Activated T-cell treated with anti-CD3 and anti-CD28 coated beads for 48 hours (primary cell): ENCODE measurements at regions not wholly inside any gene's neighbourhood (a gene's known extent, or its start where the extent isn't known, plus 50 kb on each side); places are given as distances from the start of the nearest gene placed in this dataset.
"Not testable (repeated sequence)": the region's sequence is repeated elsewhere in the genome, so short reads cannot be mapped to it uniquely, and the experiment has no call there.

Source experiments
- DNase-seq: peaks from one replicate; pipeline ENCODE4 v3.0.0-alpha.2; 2020; ENCODE audit warnings: low read depth

GRCh38 chr6:147911686-147912085 is 403.2 kb downstream of the SAMD5 start:
- DNase-seq: no peak

GRCh38 chr6:147922799-147923198 is 414.3 kb downstream of the SAMD5 start:
- DNase-seq: no peak

GRCh38 chr6:147924598-147924997 is 416.1 kb downstream of the SAMD5 start:
- no peak for DNase-seq

- no peak for DNase-seq
Measured at GRCh38 chr6:147925826-147926225, 416.8 kb upstream of the SASH1 start.

- DNase-seq: no peak
Measured at GRCh38 chr6:147930745-147931144, 411.9 kb upstream of the SASH1 start.

GRCh38 chr6:147933224-147933623 is 409.4 kb upstream of the SASH1 start:
- DNase-seq: no peak

- DNase-seq: no peak
Measured at GRCh38 chr6:147935656-147936055, 407.0 kb upstream of the SASH1 start.

- no peak for DNase-seq
Measured at GRCh38 chr6:147936703-147937470, 405.8 kb upstream of the SASH1 start.

- DNase-seq: no peak
Measured at GRCh38 chr6:147941143-147941542, 401.5 kb upstream of the SASH1 start.

GRCh38 chr6:147942363-147942762 is 400.3 kb upstream of the SASH1 start:
- DNase-seq: no peak

- DNase-seq: no peak
Measured at GRCh38 chr6:147944122-147944521, 398.5 kb upstream of the SASH1 start.

- no peak for DNase-seq
Measured at GRCh38 chr6:147947521-147947920, 395.1 kb upstream of the SASH1 start.

GRCh38 chr6:147949981-147950622 is 392.5 kb upstream of the SASH1 start:
- no peak for DNase-seq

GRCh38 chr6:147950623-147950987 is 392.0 kb upstream of the SASH1 start:
- DNase-seq: no peak

- no peak for DNase-seq
Measured at GRCh38 chr6:147951726-147952125, 390.9 kb upstream of the SASH1 start.

GRCh38 chr6:147954938-147955337 is 387.7 kb upstream of the SASH1 start:
- no peak for DNase-seq

- no peak for DNase-seq
Measured at GRCh38 chr6:147958683-147959082, 384.0 kb upstream of the SASH1 start.

- no peak for DNase-seq
Measured at GRCh38 chr6:147961481-147962141, 381.0 kb upstream of the SASH1 start.

- not testable (repeated sequence) for DNase-seq
Measured at GRCh38 chr6:147965448-147965847, 377.2 kb upstream of the SASH1 start.

- no peak for DNase-seq
Measured at GRCh38 chr6:147970970-147971369, 371.7 kb upstream of the SASH1 start.

- DNase-seq: no peak
Measured at GRCh38 chr6:147972448-147972847, 370.2 kb upstream of the SASH1 start.

GRCh38 chr6:147973806-147974205 is 368.8 kb upstream of the SASH1 start:
- no peak for DNase-seq

GRCh38 chr6:147974376-147974775 is 368.3 kb upstream of the SASH1 start:
- no peak for DNase-seq
